Endothelial cell of umbilical vein (primary cell): ENCODE measurements at regions not wholly inside any gene's neighbourhood (a gene's known extent, or its start where the extent isn't known, plus 50 kb on each side); places are given as distances from the start of the nearest gene placed in this dataset.

Experiments used
- BruUV-seq: library from RNA; stranded (reverse); fragments of 400-500 nt; replicated peaks from 2 replicates; lab custom pipeline; 2021; lab: Mats Ljungman, UMichigan
- CTCF ChIA-PET: fragments of 300-600, 350-600 bp; sonication (Branson Sonifier 250); formaldehyde crosslinking; loops from one replicate; lab custom pipeline; 2021; ENCODE audit warnings: antibody characterized with exemption, inconsistent platforms; lab: Charles Lee
- POLR2A ChIA-PET: fragments of 300-600, 350-600 bp; sonication (Branson Sonifier 250); formaldehyde crosslinking; loops from one replicate; lab custom pipeline; 2021; ENCODE audit warnings: antibody characterized with exemption, inconsistent platforms; lab: Charles Lee
- DNase-seq: peaks from one replicate; pipeline ENCODE4 v3.0.0-alpha.2; 2011; ENCODE audit warnings: low read depth, low spot score
- FAIRE-seq: peaks from 2 replicates; lab custom pipeline; 2011; peaks lifted over from hg19 to GRCh38; lab: Jason Lieb, UNC
- H2AFZ ChIP-seq: 2 replicates; pipeline ENCODE4 v1.6.0; 2012; ENCODE audit warnings: low read depth, low read length, control low read depth, inconsistent platforms
- H3K27ac ChIP-seq: 2 replicates; pipeline ENCODE4 v1.5.1; 2011; ENCODE audit warnings: low read depth, mild to moderate bottlenecking, control low read depth, low read length, moderate library complexity; ENCODE audit not compliant: insufficient read depth
- H3K27me3 ChIP-seq, 2 experiments: 2 replicates each; pipeline versions ENCODE4 v1.6.0 to v1.6.1; 2011; ENCODE audit warnings: low read length in 2 of 2, mixed read lengths in 1 of 2; ENCODE audit not compliant: control insufficient read depth in 2 of 2, insufficient read depth in 2 of 2
- H3K36me3 ChIP-seq, 2 experiments: 2 replicates in 1 of 2; 3 replicates in 1 of 2; pipeline ENCODE4 v1.5.1; 2011; ENCODE audit warnings: low read length in 2 of 2, mild to moderate bottlenecking in 1 of 2, moderate library complexity in 1 of 2; ENCODE audit not compliant: control insufficient read depth in 2 of 2, insufficient read depth in 2 of 2; ENCODE audit errors: extremely low read depth in 1 of 2
- H3K4me1 ChIP-seq: 3 replicates; pipeline ENCODE4 v1.5.1; 2011; ENCODE audit warnings: mild to moderate bottlenecking, low read length; ENCODE audit not compliant: control insufficient read depth, insufficient read depth; ENCODE audit errors: extremely low read depth
- H3K4me2 ChIP-seq: 2 replicates; pipeline ENCODE4 v1.6.1; 2011; ENCODE audit warnings: low read length, control low read depth, mixed read lengths; ENCODE audit not compliant: insufficient read depth
- H3K4me3 ChIP-seq, 3 experiments: fragments of 200-600 bp in 1 of 3; sonication (generic), shearing (Covaris generic) in 1 of 3; replicated peaks in 1 of 3; 2 replicates each; pipeline ENCODE4 v1.5.1; 2011 to 2016; ENCODE audit warnings: control low read depth in 3 of 3, low read length in 3 of 3, mild to moderate bottlenecking in 2 of 3, inconsistent platforms in 1 of 3, low read depth in 1 of 3, moderate library complexity in 1 of 3; ENCODE audit not compliant: insufficient read depth in 1 of 3
- H3K79me2 ChIP-seq: 2 replicates; pipeline ENCODE4 v1.6.0; 2012; ENCODE audit warnings: low read length, inconsistent platforms; ENCODE audit not compliant: control insufficient read depth, insufficient read depth
- H3K9ac ChIP-seq: replicated peaks from 2 replicates; pipeline ENCODE3; 2011; ENCODE audit warnings: low read length, control low read depth; ENCODE audit not compliant: insufficient read depth; ENCODE audit errors: extremely low read depth
- H3K9me1 ChIP-seq: replicated peaks from 3 replicates; pipeline ENCODE4 v1.6.0; 2011; ENCODE audit warnings: mild to moderate bottlenecking, low read length; ENCODE audit not compliant: control insufficient read depth, insufficient read depth; ENCODE audit errors: extremely low read depth
- H3K9me3 ChIP-seq: replicated peaks from 2 replicates; pipeline ENCODE4 v1.5.1; 2012; ENCODE audit warnings: low read length, inconsistent platforms; ENCODE audit not compliant: control insufficient read depth, insufficient read depth
- H4K20me1 ChIP-seq: replicated peaks from 2 replicates; pipeline ENCODE3; 2011; ENCODE audit warnings: mild to moderate bottlenecking, low read length; ENCODE audit not compliant: control insufficient read depth, insufficient read depth; ENCODE audit errors: extremely low read depth
- CTCF ChIP-seq, 2 donors: IDR thresholded peaks; 1 replicate in 1 of 2; 2 replicates in 1 of 2; pipeline ENCODE4 v1.5.1; 2011; ENCODE audit warnings: low read length in 2 of 2, mild to moderate bottlenecking in 2 of 2, moderate library complexity in 2 of 2, control low read depth in 1 of 2, inconsistent platforms in 1 of 2, low read depth in 1 of 2; ENCODE audit not compliant: insufficient read depth in 1 of 2; ENCODE audit errors: extremely low read depth in 1 of 2
- EZH2 ChIP-seq: IDR thresholded peaks from 2 replicates; pipeline ENCODE4 v1.6.1; 2012; ENCODE audit warnings: borderline replicate concordance, low read depth, mild to moderate bottlenecking, moderate library complexity, low read length, inconsistent platforms; ENCODE audit not compliant: severe bottlenecking
- FOS ChIP-seq: IDR thresholded peaks from 2 replicates; pipeline ENCODE4 v1.6.1; 2011; ENCODE audit warnings: mild to moderate bottlenecking, low read length, moderate library complexity, borderline replicate concordance; ENCODE audit not compliant: insufficient read depth
- GATA2 ChIP-seq: IDR thresholded peaks from 2 replicates; pipeline ENCODE4 v1.7.0; 2011; ENCODE audit warnings: low read depth, mild to moderate bottlenecking, moderate library complexity, mixed read lengths, low read length; ENCODE audit not compliant: insufficient read length, insufficient read depth
- JUN ChIP-seq: IDR thresholded peaks from 2 replicates; pipeline ENCODE4 v1.6.1; 2011; ENCODE audit warnings: borderline replicate concordance, low read depth; ENCODE audit not compliant: insufficient read length, insufficient read depth
- MAX ChIP-seq: IDR thresholded peaks from 2 replicates; pipeline ENCODE4 v1.6.1; 2011; ENCODE audit not compliant: insufficient read depth, insufficient read length
- MYC ChIP-seq: IDR thresholded peaks from one replicate; pipeline ENCODE4 v1.6.1; 2011; ENCODE audit warnings: mild to moderate bottlenecking, low read depth, low read length
- POLR2A ChIP-seq: IDR thresholded peaks from 2 replicates; pipeline ENCODE4 v1.6.1; 2012; ENCODE audit warnings: low read depth, mild to moderate bottlenecking, control low read depth, low read length
- POLR2AphosphoS5 ChIP-seq: IDR thresholded peaks from 2 replicates; pipeline ENCODE4 v1.6.1; 2012; ENCODE audit warnings: low read depth, mild to moderate bottlenecking, control low read depth, low read length, moderate library complexity; ENCODE audit not compliant: insufficient read depth
- dilution Hi-C: fragments of 300-500 bp; cut with MboI; formaldehyde crosslinking; loops from one replicate; pipeline ENCODE4 v1.15.0; 2019; ENCODE audit warnings: low sequenced_read_pairs; ENCODE audit not compliant: extremely low pct_ligation_motif_present
- intact Hi-C: fragments of 100-400 bp; cut with micrococcal nuclease; formaldehyde crosslinking; loops from one replicate; pipeline ENCODE4 v1.10.0; 2022

- Histone ChIP-seq H3K4me3 (no peak overlapping the region), H3K4me2 (no peak overlapping the region), H2AFZ (no peak overlapping the region), H3K4me1 (no peaks in the 10 kb centered on the region), H3K79me2 (no peaks in the 10 kb centered on the region), H3K9me1 (no peaks in the 10 kb centered on the region), H3K36me3 (no peaks in the 10 kb centered on the region), H3K27ac (no peak overlapping the region), H3K9me3 (no peaks in the 10 kb centered on the region), H3K9ac (no peak overlapping the region), H4K20me1 (no peaks in the 10 kb centered on the region), H3K27me3 (no peaks in the 10 kb centered on the region)
- BruUV-seq: no TSS peak
- no peak for FAIRE-seq
- no peak for TF ChIP-seq POLR2AphosphoS5
- no peak for TF ChIP-seq POLR2A
- TF ChIP-seq MAX: no peak
- no peak for TF ChIP-seq JUN
- TF ChIP-seq FOS: no peak
- no peak for TF ChIP-seq GATA2
- no peak for TF ChIP-seq EZH2
- no peak for TF ChIP-seq MYC
- TF ChIP-seq CTCF (IDR thresholded peaks at IDR 0.05; ENCODE audit: extremely low read depth in 1 of 2, insufficient read depth in 1 of 2, low read depth in 1 of 2, low read length in 2 of 2): no peak
- ChIA-PET POLR2A (no interaction called here), CTCF (no interaction called here)
- DNase-seq: no peak
- dilution Hi-C loops: no loop called here
- intact Hi-C loops: no loop called here
Measured at GRCh38 chr11:15905366-15906104, 450.8 kb downstream of the SOX6 start.
